Rectal smooth muscle tissue (tissue), 1 donor: ENCODE measurements at regions not wholly inside any gene's neighbourhood (a gene's known extent, or its start where the extent isn't known, plus 50 kb on each side); places are given as distances from the start of the nearest gene placed in this dataset.

ENCODE experiments used
- H3K27ac ChIP-seq: one replicate; pipeline ENCODE4 v1.7.0; 2013; ENCODE audit warnings: low read depth, low read length, inconsistent platforms
- H3K27me3 ChIP-seq: one replicate; pipeline ENCODE4 v1.7.0; 2013; ENCODE audit warnings: low read length; ENCODE audit not compliant: control insufficient read depth, insufficient read depth
- H3K36me3 ChIP-seq: one replicate; pipeline ENCODE4 v1.7.0; 2013; ENCODE audit warnings: low read length; ENCODE audit not compliant: control insufficient read depth, insufficient read depth
- H3K4me1 ChIP-seq: one replicate; pipeline ENCODE4 v1.7.0; 2013; ENCODE audit warnings: low read length; ENCODE audit not compliant: control insufficient read depth, insufficient read depth
- H3K4me3 ChIP-seq: one replicate; pipeline ENCODE4 v1.7.0; 2013; ENCODE audit warnings: low read length
- H3K9ac ChIP-seq: one replicate; pipeline ENCODE4 v1.7.0; 2013; ENCODE audit warnings: low read length

GRCh38 chr2:82665691-82666090 is 1793.4 kb downstream of the SUCLG1 start:
- H3K27me3 ChIP-seq = no peaks in the 10 kb centered on the region
- no peaks in the 10 kb centered on the region for H3K4me1 ChIP-seq
- H3K36me3 ChIP-seq = no peaks in the 10 kb centered on the region
- no peak overlapping the region for H3K4me3 ChIP-seq
- no peak overlapping the region for H3K27ac ChIP-seq
- no peak overlapping the region for H3K9ac ChIP-seq

- Histone ChIP-seq H3K27ac (no peak overlapping the region), H3K36me3 (no peaks in the 10 kb centered on the region), H3K4me3 (no peak overlapping the region), H3K4me1 (no peaks in the 10 kb centered on the region), H3K9ac (no peak overlapping the region), H3K27me3 (no peaks in the 10 kb centered on the region)
These were observed 1802.0 kb downstream of the SUCLG1 start for GRCh38 chr2:82657106-82657505.

GRCh38 chr2:82656420-82656819 is 1802.7 kb downstream of the SUCLG1 start:
- Histone ChIP-seq H3K36me3 (no peaks in the 10 kb centered on the region), H3K4me3 (no peak overlapping the region), H3K27me3 (no peaks in the 10 kb centered on the region), H3K27ac (no peak overlapping the region), H3K4me1 (no peaks in the 10 kb centered on the region), H3K9ac (no peak overlapping the region)

- H3K9ac ChIP-seq = no peak overlapping the region
- no peak overlapping the region for H3K27ac ChIP-seq
- H3K4me1 ChIP-seq = no peaks in the 10 kb centered on the region
- no peaks in the 10 kb centered on the region for H3K27me3 ChIP-seq
- H3K36me3 ChIP-seq = no peaks in the 10 kb centered on the region
- H3K4me3 ChIP-seq = no peak overlapping the region
These were observed 1807.0 kb downstream of the SUCLG1 start for GRCh38 chr2:82652117-82652516.

GRCh38 chr2:82650038-82650437 is 1809.0 kb downstream of the SUCLG1 start:
- no peak overlapping the region for H3K4me3 ChIP-seq
- H3K9ac ChIP-seq = no peak overlapping the region
- no peak overlapping the region for H3K27ac ChIP-seq
- H3K36me3 ChIP-seq = no peaks in the 10 kb centered on the region
- no peaks in the 10 kb centered on the region for H3K4me1 ChIP-seq
- H3K27me3 ChIP-seq = no peaks in the 10 kb centered on the region

- Histone ChIP-seq H3K36me3 (no peaks in the 10 kb centered on the region), H3K4me3 (no peak overlapping the region), H3K4me1 (no peaks in the 10 kb centered on the region), H3K27me3 (no peaks in the 10 kb centered on the region), H3K27ac (no peak overlapping the region), H3K9ac (no peak overlapping the region)
These were observed 1817.4 kb downstream of the SUCLG1 start for GRCh38 chr2:82641598-82642180.

- Histone ChIP-seq H3K4me1 (no peaks in the 10 kb centered on the region), H3K27ac (no peak overlapping the region), H3K36me3 (no peaks in the 10 kb centered on the region), H3K27me3 (no peaks in the 10 kb centered on the region), H3K4me3 (no peak overlapping the region), H3K9ac (no peak overlapping the region)
These were observed 1822.6 kb downstream of the SUCLG1 start for GRCh38 chr2:82636402-82637020.

- Histone ChIP-seq H3K27me3 (no peaks in the 10 kb centered on the region), H3K27ac (no peak overlapping the region), H3K9ac (no peak overlapping the region), H3K4me3 (no peak overlapping the region), H3K36me3 (no peaks in the 10 kb centered on the region), H3K4me1 (no peaks in the 10 kb centered on the region)
These were observed 1860.1 kb downstream of the SUCLG1 start for GRCh38 chr2:82599021-82599420.

- no peak overlapping the region for H3K27ac ChIP-seq
- H3K4me3 ChIP-seq = no peak overlapping the region
- H3K27me3 ChIP-seq = no peaks in the 10 kb centered on the region
- no peaks in the 10 kb centered on the region for H3K36me3 ChIP-seq
- H3K9ac ChIP-seq = no peak overlapping the region
- no peaks in the 10 kb centered on the region for H3K4me1 ChIP-seq
These were observed 1862.5 kb downstream of the SUCLG1 start for GRCh38 chr2:82596581-82596980.

GRCh38 chr2:82591718-82592117 is 1867.4 kb downstream of the SUCLG1 start:
- H3K27me3 ChIP-seq = no peaks in the 10 kb centered on the region
- no peaks in the 10 kb centered on the region for H3K4me1 ChIP-seq
- H3K4me3 ChIP-seq = no peak overlapping the region
- H3K9ac ChIP-seq = no peak overlapping the region
- H3K27ac ChIP-seq = no peak overlapping the region
- no peaks in the 10 kb centered on the region for H3K36me3 ChIP-seq

GRCh38 chr2:82576656-82577055 is 1882.4 kb downstream of the SUCLG1 start:
- no peaks in the 10 kb centered on the region for H3K36me3 ChIP-seq
- H3K4me3 ChIP-seq = no peak overlapping the region
- H3K27me3 ChIP-seq = no peaks in the 10 kb centered on the region
- H3K4me1 ChIP-seq = no peaks in the 10 kb centered on the region
- H3K9ac ChIP-seq = no peak overlapping the region
- H3K27ac ChIP-seq = no peak overlapping the region

GRCh38 chr2:82539280-82539621 is 1919.8 kb downstream of the SUCLG1 start:
- Histone ChIP-seq H3K4me3 (no peak overlapping the region), H3K27ac (no peak overlapping the region), H3K27me3 (no peaks in the 10 kb centered on the region), H3K9ac (no peak overlapping the region), H3K4me1 (no peaks in the 10 kb centered on the region), H3K36me3 (no peaks in the 10 kb centered on the region)

- H3K36me3 ChIP-seq = no peaks in the 10 kb centered on the region
- no peaks in the 10 kb centered on the region for H3K4me1 ChIP-seq
- no peak overlapping the region for H3K27ac ChIP-seq
- no peaks in the 10 kb centered on the region for H3K27me3 ChIP-seq
- no peak overlapping the region for H3K9ac ChIP-seq
- H3K4me3 ChIP-seq = no peak overlapping the region
These were observed 1920.3 kb downstream of the SUCLG1 start for GRCh38 chr2:82538590-82539279.
